H1 (cell line): ENCODE measurements at regions not wholly inside any gene's neighbourhood (a gene's known extent, or its start where the extent isn't known, plus 50 kb on each side); places are given as distances from the start of the nearest gene placed in this dataset.

Experiments
- CBX5 ChIP-seq: fragments of 300-800, 300-1000 bp; sonication (generic); IDR thresholded peaks from 2 replicates; pipeline ENCODE4 v1.7.1; 2016; ENCODE audit warnings: antibody characterized with exemption, low read length, low read depth
- CHD1 ChIP-seq: IDR thresholded peaks from 2 replicates; pipeline ENCODE4 v1.6.1; 2012; ENCODE audit warnings: low read depth, low read length, improper control_type of control experiment
- CREB1 ChIP-seq: IDR thresholded peaks from 2 replicates; pipeline ENCODE4 v1.6.1; 2012; ENCODE audit warnings: inconsistent platforms
- FOSL1 ChIP-seq: IDR thresholded peaks from 2 replicates; pipeline ENCODE4 v1.6.1; 2011; ENCODE audit warnings: mild to moderate bottlenecking, low read depth, low read length, moderate library complexity; ENCODE audit not compliant: insufficient read depth
- GTF2F1 ChIP-seq: IDR thresholded peaks from 2 replicates; pipeline ENCODE4 v1.6.1; 2012; ENCODE audit warnings: low read depth, low read length, improper control_type of control experiment, borderline replicate concordance
- HDAC2 ChIP-seq, 2 experiments: fragments of 300-600 bp in 1 of 2; sonication (generic) in 1 of 2; IDR thresholded peaks; 2 replicates each; pipeline ENCODE4 v1.6.1; 2011 to 2012; ENCODE audit warnings: low read depth in 2 of 2, low read length in 2 of 2, mild to moderate bottlenecking in 2 of 2, moderate library complexity in 2 of 2, borderline replicate concordance in 1 of 2, inconsistent platforms in 1 of 2
- KDM4A ChIP-seq: IDR thresholded peaks from one replicate; pipeline ENCODE4 v1.7.1; 2012; ENCODE audit warnings: low read depth, mild to moderate bottlenecking, moderate library complexity, low read length, inconsistent platforms; ENCODE audit not compliant: severe bottlenecking
- RXRA ChIP-seq: IDR thresholded peaks from 2 replicates; pipeline ENCODE4 v1.6.1; 2011; ENCODE audit warnings: low read depth, mild to moderate bottlenecking, low read length, moderate library complexity; ENCODE audit not compliant: insufficient read depth
- TBP ChIP-seq: IDR thresholded peaks from 2 replicates; pipeline ENCODE4 v1.6.1; 2011; ENCODE audit warnings: low read depth, low read length, improper control_type of control experiment
- TF ChIP-seq, protein P1 (sequence below): fragments of 300-600 bp; sonication (generic); IDR thresholded peaks from 2 replicates; pipeline ENCODE4 v1.7.1; 2012; ENCODE audit warnings: low read length, moderate library complexity, mild to moderate bottlenecking, inconsistent platforms; ENCODE audit not compliant: insufficient replicate concordance
- TF ChIP-seq, protein P2 (sequence below): IDR thresholded peaks from 2 replicates; pipeline ENCODE4 v1.6.1; 2012; ENCODE audit warnings: inconsistent platforms

DNA sequence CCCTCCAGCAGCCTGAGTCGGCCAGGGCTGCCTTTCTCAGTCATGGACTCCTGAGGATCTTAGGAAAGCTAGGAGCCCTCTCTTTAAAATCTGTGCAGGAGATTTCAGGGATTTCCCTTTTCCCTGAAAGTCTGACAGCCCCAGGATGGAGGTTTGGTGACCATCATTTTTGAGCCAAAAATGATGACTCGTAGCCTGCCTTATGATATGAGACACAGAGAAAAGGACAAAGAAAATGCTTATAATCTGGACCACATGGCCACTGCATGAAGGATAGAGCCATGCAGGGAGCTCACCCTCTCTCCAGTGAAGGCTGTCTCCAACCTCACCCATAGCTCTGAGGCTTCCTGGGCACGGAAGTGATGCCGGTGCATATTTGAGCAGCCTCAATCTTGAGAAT is 106.6 kb upstream of the CHST15 start (continued):
- TF ChIP-seq, protein P1, sequence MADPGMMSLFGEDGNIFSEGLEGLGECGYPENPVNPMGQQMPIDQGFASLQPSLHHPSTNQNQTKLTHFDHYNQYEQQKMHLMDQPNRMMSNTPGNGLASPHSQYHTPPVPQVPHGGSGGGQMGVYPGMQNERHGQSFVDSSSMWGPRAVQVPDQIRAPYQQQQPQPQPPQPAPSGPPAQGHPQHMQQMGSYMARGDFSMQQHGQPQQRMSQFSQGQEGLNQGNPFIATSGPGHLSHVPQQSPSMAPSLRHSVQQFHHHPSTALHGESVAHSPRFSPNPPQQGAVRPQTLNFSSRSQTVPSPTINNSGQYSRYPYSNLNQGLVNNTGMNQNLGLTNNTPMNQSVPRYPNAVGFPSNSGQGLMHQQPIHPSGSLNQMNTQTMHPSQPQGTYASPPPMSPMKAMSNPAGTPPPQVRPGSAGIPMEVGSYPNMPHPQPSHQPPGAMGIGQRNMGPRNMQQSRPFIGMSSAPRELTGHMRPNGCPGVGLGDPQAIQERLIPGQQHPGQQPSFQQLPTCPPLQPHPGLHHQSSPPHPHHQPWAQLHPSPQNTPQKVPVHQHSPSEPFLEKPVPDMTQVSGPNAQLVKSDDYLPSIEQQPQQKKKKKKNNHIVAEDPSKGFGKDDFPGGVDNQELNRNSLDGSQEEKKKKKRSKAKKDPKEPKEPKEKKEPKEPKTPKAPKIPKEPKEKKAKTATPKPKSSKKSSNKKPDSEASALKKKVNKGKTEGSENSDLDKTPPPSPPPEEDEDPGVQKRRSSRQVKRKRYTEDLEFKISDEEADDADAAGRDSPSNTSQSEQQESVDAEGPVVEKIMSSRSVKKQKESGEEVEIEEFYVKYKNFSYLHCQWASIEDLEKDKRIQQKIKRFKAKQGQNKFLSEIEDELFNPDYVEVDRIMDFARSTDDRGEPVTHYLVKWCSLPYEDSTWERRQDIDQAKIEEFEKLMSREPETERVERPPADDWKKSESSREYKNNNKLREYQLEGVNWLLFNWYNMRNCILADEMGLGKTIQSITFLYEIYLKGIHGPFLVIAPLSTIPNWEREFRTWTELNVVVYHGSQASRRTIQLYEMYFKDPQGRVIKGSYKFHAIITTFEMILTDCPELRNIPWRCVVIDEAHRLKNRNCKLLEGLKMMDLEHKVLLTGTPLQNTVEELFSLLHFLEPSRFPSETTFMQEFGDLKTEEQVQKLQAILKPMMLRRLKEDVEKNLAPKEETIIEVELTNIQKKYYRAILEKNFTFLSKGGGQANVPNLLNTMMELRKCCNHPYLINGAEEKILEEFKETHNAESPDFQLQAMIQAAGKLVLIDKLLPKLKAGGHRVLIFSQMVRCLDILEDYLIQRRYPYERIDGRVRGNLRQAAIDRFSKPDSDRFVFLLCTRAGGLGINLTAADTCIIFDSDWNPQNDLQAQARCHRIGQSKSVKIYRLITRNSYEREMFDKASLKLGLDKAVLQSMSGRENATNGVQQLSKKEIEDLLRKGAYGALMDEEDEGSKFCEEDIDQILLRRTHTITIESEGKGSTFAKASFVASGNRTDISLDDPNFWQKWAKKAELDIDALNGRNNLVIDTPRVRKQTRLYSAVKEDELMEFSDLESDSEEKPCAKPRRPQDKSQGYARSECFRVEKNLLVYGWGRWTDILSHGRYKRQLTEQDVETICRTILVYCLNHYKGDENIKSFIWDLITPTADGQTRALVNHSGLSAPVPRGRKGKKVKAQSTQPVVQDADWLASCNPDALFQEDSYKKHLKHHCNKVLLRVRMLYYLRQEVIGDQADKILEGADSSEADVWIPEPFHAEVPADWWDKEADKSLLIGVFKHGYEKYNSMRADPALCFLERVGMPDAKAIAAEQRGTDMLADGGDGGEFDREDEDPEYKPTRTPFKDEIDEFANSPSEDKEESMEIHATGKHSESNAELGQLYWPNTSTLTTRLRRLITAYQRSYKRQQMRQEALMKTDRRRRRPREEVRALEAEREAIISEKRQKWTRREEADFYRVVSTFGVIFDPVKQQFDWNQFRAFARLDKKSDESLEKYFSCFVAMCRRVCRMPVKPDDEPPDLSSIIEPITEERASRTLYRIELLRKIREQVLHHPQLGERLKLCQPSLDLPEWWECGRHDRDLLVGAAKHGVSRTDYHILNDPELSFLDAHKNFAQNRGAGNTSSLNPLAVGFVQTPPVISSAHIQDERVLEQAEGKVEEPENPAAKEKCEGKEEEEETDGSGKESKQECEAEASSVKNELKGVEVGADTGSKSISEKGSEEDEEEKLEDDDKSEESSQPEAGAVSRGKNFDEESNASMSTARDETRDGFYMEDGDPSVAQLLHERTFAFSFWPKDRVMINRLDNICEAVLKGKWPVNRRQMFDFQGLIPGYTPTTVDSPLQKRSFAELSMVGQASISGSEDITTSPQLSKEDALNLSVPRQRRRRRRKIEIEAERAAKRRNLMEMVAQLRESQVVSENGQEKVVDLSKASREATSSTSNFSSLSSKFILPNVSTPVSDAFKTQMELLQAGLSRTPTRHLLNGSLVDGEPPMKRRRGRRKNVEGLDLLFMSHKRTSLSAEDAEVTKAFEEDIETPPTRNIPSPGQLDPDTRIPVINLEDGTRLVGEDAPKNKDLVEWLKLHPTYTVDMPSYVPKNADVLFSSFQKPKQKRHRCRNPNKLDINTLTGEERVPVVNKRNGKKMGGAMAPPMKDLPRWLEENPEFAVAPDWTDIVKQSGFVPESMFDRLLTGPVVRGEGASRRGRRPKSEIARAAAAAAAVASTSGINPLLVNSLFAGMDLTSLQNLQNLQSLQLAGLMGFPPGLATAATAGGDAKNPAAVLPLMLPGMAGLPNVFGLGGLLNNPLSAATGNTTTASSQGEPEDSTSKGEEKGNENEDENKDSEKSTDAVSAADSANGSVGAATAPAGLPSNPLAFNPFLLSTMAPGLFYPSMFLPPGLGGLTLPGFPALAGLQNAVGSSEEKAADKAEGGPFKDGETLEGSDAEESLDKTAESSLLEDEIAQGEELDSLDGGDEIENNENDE = no peak
- TF ChIP-seq GTF2F1 = no peak
- no peak for TF ChIP-seq CHD1
- TF ChIP-seq RXRA = no peak
- TF ChIP-seq KDM4A = no peak
- no peak for TF ChIP-seq CBX5
- no peak for TF ChIP-seq TBP
- TF ChIP-seq, protein P2, sequence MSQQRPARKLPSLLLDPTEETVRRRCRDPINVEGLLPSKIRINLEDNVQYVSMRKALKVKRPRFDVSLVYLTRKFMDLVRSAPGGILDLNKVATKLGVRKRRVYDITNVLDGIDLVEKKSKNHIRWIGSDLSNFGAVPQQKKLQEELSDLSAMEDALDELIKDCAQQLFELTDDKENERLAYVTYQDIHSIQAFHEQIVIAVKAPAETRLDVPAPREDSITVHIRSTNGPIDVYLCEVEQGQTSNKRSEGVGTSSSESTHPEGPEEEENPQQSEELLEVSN = no peak
- no peak for TF ChIP-seq FOSL1
- TF ChIP-seq CREB1 = no peak
- no peak for TF ChIP-seq HDAC2 (IDR thresholded peaks at IDR 0.05; ENCODE audit: borderline replicate concordance in 1 of 2, low read depth in 2 of 2, low read length in 2 of 2)
